ENCODE measurements at regions not wholly inside any gene's neighbourhood (a gene's known extent, or its start where the extent isn't known, plus 50 kb on each side); places are given as distances from the start of the nearest gene placed in this dataset.

GRCh38 chr13:76720416-76720815 lies 165.8 kb downstream of the KCTD12 start:
- no peak overlapping the region for H3K27ac ChIP-seq (ENCODE audit: low read length)
- ChIA-PET CTCF (no interaction called here), POLR2A (no interaction called here)
- no peak overlapping the region for H3K4me3 ChIP-seq (ENCODE audit: low read depth in 2 of 2, low read length in 2 of 2)
- in situ Hi-C loops (cut with HindIII; ENCODE audit: low pct_unique_long_range_greater_than_20kb, low sequenced_read_pairs) (no loop called here), intact Hi-C loops (cut with micrococcal nuclease; ENCODE audit: unreplicated experiment) (no loop called here)
- H3K27me3 ChIP-seq (ENCODE audit: control insufficient read depth, insufficient read depth, low read length), result no peaks in the 10 kb centered on the region
- no peaks in the 10 kb centered on the region for H3K4me1 ChIP-seq (ENCODE audit: control insufficient read depth, insufficient read depth, low read length)
- ATAC-seq (no peak), DNase-seq (ENCODE audit: low read depth, low spot score) (no peak)
- no TSS peak for BruUV-seq (replicated peaks)
- H3K9me3 ChIP-seq (ENCODE audit: control insufficient read depth, insufficient read depth, low read depth, low read length), result no peaks in the 10 kb centered on the region
- TF ChIP-seq CTCF (IDR thresholded peaks at IDR 0.05), result no peak
- TF ChIP-seq POLR2AphosphoS5 (IDR thresholded peaks at IDR 0.05; ENCODE audit: low read depth, low read length), result no peak
- TF ChIP-seq, protein P1, sequence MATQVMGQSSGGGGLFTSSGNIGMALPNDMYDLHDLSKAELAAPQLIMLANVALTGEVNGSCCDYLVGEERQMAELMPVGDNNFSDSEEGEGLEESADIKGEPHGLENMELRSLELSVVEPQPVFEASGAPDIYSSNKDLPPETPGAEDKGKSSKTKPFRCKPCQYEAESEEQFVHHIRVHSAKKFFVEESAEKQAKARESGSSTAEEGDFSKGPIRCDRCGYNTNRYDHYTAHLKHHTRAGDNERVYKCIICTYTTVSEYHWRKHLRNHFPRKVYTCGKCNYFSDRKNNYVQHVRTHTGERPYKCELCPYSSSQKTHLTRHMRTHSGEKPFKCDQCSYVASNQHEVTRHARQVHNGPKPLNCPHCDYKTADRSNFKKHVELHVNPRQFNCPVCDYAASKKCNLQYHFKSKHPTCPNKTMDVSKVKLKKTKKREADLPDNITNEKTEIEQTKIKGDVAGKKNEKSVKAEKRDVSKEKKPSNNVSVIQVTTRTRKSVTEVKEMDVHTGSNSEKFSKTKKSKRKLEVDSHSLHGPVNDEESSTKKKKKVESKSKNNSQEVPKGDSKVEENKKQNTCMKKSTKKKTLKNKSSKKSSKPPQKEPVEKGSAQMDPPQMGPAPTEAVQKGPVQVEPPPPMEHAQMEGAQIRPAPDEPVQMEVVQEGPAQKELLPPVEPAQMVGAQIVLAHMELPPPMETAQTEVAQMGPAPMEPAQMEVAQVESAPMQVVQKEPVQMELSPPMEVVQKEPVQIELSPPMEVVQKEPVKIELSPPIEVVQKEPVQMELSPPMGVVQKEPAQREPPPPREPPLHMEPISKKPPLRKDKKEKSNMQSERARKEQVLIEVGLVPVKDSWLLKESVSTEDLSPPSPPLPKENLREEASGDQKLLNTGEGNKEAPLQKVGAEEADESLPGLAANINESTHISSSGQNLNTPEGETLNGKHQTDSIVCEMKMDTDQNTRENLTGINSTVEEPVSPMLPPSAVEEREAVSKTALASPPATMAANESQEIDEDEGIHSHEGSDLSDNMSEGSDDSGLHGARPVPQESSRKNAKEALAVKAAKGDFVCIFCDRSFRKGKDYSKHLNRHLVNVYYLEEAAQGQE (IDR thresholded peaks at IDR 0.05; ENCODE audit: insufficient read depth in 1 of 2, low read depth in 2 of 2, low read length in 1 of 2), result no peak
- no peak for TF ChIP-seq SIN3A (IDR thresholded peaks at IDR 0.05; ENCODE audit: borderline replicate concordance, insufficient read depth, low read depth, low read length)
- TF ChIP-seq TCF7L2 (IDR thresholded peaks at IDR 0.05; ENCODE audit: low read depth, low read length), result no peak
- no peaks in the 10 kb centered on the region for H3K36me3 ChIP-seq (ENCODE audit: control insufficient read depth, insufficient read depth, low read length)

DNA sequence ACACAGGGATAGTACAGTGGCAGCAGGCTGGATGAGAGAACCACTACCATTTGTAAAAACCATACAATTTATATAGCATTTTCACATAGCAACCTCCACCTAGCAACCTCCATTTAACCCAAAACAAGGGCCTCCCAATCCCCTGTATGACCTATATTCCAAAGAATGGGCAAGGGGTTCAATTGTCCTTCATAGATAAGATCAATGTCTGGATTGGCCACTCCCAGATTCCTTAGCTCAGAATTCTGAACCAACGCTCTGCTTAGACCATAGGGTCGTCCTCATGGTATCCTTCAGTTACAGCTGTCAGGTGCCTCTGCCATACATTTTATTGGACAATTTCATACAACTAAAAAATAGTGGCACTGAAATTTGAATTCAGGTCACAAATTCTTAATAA lies 166.2 kb downstream of the KCTD12 start:
- Histone ChIP-seq H3K36me3 (ENCODE audit: control insufficient read depth, insufficient read depth, low read length) (no peaks in the 10 kb centered on the region), H3K4me1 (ENCODE audit: control insufficient read depth, insufficient read depth, low read length) (no peaks in the 10 kb centered on the region), H3K27me3 (ENCODE audit: control insufficient read depth, insufficient read depth, low read length) (no peaks in the 10 kb centered on the region), H3K4me3 (ENCODE audit: low read depth in 2 of 2, low read length in 2 of 2) (no peak overlapping the region), H3K27ac (ENCODE audit: low read length) (no peak overlapping the region), H3K9me3 (ENCODE audit: control insufficient read depth, insufficient read depth, low read depth, low read length) (no peaks in the 10 kb centered on the region)
- in situ Hi-C loops (cut with HindIII; ENCODE audit: low pct_unique_long_range_greater_than_20kb, low sequenced_read_pairs), result no loop called here
- POLR2A ChIA-PET, result no interaction called here
- TF ChIP-seq POLR2AphosphoS5 (IDR thresholded peaks at IDR 0.05; ENCODE audit: low read depth, low read length) (no peak), CTCF (IDR thresholded peaks at IDR 0.05) (no peak), SIN3A (IDR thresholded peaks at IDR 0.05; ENCODE audit: borderline replicate concordance, insufficient read depth, low read depth, low read length) (no peak), TCF7L2 (IDR thresholded peaks at IDR 0.05; ENCODE audit: low read depth, low read length) (no peak)
- TF ChIP-seq, protein P1 (IDR thresholded peaks at IDR 0.05; ENCODE audit: insufficient read depth in 1 of 2, low read depth in 2 of 2, low read length in 1 of 2), result no peak
- ATAC-seq (no peak), DNase-seq (ENCODE audit: low read depth, low spot score) (no peak)
- BruUV-seq (replicated peaks), result no TSS peak
- intact Hi-C loops (cut with micrococcal nuclease; ENCODE audit: unreplicated experiment), result no loop called here
- CTCF ChIA-PET, result no interaction called here

Data from Panc1 (cell line).